ENCODE measurements at regions not wholly inside any gene's neighbourhood (a gene's known extent, or its start where the extent isn't known, plus 50 kb on each side); places are given as distances from the start of the nearest gene placed in this dataset.
"Not testable (repeated sequence)": the region's sequence is repeated elsewhere in the genome, so short reads cannot be mapped to it uniquely, and the experiment has no call there.

DNA sequence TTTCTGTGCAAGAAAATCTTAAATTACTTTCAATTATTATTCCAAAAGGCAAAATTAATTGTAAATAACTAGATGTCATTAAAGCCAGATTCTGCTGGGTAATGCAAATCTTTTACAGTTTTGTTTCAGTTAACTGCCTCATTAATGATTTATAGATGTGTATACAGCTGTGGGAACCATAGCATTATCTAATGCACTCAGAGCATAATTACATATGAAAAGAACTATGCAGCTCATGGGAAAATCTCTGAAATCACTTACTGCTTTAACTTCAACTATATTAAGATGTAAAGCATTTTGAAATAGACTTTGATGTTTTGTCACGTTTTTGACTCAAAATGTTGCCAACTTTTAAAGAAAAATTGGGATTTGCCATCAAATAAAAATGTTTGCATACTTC, 630.3 kb upstream of the KLHL4 start:
- no peak for DNase-seq

DNA sequence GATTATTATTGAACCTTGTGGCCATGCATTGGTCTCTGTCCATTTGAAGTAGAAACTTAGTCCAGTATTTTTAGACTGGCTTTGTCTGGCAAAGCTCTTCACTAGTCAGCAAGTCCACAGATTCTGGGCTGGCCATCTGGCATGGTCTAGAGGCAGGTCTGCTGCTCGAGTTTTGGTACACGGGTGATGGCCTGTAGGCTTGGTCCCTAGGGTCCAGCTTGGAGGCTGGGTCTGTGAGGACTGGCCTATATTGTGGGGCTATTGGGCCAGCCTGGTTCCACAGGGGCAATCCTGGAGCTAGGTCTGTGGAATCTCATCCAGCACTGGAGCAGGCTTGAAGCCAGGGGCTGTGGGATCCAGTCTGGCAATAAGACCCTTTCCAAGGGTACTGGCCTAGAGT, 607.6 kb upstream of the KLHL4 start:
- DNase-seq = no peak

GRCh38 chrX:86910602-86911311, 606.8 kb upstream of the KLHL4 start:
- DNase-seq = no peak

GRCh38 chrX:86914569-86914968, 603.0 kb upstream of the KLHL4 start:
- DNase-seq = no peak

GRCh38 chrX:86917959-86918358, 599.6 kb upstream of the KLHL4 start:
- no peak for DNase-seq

DNA sequence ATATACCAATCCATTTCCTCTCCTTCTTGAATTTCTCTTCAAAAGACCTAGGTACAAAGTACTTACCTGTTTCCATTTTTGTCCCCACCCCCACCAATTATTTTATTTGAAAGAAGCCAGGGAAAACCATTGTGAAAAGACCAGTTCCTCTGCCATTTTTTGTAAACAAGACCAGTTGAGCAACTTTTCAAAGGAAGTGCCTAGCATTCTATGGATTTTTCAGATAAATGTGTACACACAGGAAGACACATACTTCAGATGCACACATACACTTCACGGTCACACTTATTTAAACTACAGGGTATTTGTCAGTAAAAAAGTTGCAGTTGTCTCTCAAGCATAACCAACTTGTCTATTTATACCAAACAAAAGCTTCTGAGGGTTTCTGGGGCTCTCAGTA, 587.2 kb upstream of the KLHL4 start:
- DNase-seq = no peak

- DNase-seq = no peak
These were observed 581.6 kb upstream of the KLHL4 start for GRCh38 chrX:86935988-86936387.

GRCh38 chrX:86946569-86946968, 571.0 kb upstream of the KLHL4 start:
- peak; percentile 35 for DNase-seq

DNA sequence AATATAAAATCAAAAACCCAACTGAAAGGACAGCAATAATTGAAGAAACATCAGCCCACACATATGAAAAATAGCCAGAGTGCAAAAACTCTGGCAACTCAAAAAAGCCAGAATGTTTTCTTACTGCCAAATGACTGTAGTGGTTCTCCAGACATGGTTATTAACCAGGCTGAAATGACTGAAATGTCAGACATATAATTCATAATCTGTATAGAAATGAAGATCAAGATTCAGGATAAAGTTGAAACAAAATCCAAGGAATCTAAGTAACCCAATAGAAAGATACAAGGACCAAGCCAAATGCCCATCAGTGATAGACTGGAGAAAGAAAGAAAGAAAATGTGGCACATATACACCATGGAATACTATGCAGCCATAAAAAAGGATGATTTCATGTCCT, 553.3 kb upstream of the KLHL4 start:
- DNase-seq = no peak

DNA sequence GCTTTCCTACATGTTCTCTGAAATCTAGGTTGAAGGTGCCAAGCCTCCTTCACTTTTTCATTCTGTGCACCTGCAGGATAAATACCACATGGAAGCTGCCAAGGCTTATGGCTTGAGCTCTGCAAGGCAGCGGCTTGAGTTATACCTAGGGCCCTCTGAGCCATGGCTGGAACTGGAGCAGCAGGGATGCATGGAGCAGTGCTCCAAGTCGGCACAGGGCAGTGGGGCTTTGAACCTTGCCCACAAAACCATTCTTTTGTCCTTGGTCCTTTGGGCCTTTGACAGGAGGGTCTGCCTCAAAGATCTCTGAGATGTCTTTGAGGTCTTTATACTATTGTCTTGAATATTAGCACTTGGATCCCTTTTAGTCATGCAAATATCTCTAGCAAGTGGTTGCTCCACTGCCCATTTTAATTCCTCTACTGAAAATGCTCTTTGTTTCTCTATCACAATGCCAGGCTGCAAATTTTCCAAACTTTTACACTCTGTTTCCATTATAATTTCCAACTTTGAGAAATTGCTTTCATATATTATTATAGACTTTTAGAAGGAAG, 536.2 kb upstream of the KLHL4 start:
- DNase-seq = no peak

DNA sequence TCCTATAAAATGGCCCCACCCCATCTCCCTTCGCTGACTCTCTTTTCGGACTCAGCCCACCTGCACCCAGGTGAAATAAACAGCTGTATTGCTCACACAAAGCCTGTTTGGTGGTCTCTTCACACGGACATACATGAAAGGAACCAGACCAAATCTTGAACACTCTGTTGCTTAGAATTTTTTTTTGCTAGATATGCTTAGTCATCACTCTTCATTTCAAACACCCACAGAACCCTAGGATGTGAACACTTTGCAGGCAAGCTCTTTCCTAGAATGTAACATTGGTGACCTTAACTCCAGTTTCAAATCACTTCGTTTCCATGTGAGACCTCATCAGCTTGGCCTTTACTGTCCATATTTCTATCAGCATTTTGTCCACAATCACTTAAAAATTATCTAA, 530.3 kb upstream of the KLHL4 start:
- not testable (repeated sequence) for DNase-seq

DNA sequence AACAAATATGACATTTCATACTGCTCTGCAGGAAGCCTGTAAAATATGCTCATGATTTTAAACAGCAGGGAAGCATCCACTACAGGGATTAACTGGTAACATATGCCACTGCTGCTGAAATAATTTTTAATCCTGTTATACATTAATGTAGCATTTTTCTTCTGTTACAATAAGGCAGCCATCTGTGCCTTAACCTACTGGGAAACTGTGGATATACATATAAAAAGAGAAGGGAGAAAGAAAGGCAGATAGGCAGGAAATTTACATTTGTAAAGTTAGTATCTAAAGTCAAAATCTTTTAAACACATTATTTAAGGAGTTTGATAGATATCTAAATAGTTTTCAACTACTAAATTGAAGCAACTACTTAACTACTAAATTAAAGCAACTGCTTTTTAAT, 514.6 kb upstream of the KLHL4 start:
- no peak for DNase-seq

DNA sequence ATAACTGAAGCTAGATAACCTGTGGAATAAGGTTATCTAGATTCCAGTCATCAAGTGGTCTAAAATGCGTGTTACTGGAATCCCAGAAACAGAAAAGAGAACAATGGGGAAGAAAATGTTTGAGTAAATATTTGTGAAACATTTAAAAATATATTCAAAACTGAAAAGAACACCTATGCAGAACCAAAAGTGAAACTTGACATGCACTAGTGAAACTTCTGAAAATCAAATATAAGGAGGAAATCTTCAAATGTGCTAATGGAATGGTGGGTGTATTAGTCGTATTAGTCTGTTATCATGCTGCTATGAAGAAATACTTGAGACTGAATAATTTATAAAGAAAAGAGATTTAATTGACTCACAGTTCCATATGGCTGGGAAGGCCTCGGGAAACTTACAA, 512.4 kb upstream of the KLHL4 start:
- DNase-seq = no peak

GRCh38 chrX:87005885-87006284, 511.7 kb upstream of the KLHL4 start:
- DNase-seq = no peak

DNA sequence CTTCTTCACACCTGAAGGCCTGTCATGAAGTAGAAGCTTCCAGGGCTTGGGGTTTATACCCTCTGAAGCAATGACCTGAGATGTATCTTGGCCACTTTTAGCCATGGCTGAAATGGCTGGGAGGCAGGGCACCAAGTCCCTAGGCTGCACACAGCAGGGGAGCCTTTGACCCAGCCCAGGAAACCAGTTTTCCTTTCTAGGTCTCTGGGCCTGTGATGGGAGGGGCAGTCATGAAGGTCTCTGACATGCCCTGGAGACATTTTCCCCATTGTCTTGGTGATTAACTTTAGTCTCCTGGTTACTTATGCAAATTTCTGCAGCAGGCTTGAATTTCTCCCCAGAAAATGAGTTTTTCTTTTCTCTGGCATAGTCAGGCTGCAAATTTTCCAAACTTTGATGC, 511.0 kb upstream of the KLHL4 start:
- no peak for DNase-seq

- DNase-seq = no peak
These were observed 500.4 kb upstream of the KLHL4 start for GRCh38 chrX:87017210-87017609.

DNA sequence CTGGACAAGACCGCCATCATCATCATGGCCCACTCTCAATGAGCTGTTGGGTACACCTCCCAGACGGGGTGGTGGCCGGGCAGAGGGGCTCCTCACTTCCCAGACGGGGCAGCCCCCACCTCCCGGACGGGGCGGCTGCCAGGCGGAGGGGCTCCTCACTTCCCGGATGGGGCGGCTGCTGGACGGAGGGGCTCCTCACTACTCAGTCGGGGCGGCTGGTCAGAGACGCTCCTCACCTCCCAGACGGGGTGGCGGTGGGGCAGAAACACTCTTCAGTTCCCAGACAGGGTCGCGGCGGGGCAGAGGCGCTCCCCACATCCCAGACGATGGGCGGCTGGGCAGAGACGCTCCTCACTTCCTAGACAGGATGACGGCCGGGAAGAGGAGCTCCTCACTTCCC, 484.5 kb upstream of the KLHL4 start:
- not testable (repeated sequence) for DNase-seq

DNA sequence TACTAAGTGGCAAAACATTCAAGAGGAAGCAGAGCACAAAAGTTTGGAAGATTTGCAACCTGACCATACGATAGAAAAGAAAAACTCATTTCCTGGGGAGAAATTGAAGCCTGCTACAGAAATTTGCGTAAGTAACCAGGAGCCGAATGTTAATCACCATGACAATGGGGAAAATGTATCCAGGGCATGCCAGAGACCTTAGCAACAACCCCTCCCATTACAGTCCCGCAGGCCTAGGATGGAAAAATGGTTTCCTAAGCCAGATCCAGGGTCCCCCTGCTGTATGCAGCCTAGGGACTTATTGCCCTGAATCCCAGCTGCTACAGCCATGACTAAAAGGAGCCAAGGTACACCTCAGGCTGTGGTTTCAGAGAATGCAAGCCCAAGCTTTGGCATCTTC, 472.2 kb upstream of the KLHL4 start:
- DNase-seq = no peak

GRCh38 chrX:87049567-87049966, 468.0 kb upstream of the KLHL4 start:
- DNase-seq = no peak

DNA sequence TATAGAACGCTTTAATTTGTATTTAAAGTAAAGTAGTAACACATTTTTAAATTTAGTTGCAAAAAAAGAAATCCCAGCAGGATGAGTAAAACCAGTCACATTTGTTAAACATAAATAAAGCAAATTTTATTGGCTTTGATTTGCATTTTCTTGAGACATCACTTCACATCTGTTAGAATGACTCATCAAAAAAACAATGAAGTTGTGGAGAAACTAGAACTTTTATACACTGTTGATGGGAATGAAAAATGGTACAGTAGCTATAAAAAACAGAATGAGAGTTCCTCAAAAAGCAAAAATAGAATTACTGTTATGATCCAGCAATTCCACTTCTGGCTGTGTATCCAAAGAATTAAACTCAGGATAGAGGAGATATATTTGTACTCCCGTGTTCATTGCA, 454.0 kb upstream of the KLHL4 start:
- DNase-seq = no peak

DNA sequence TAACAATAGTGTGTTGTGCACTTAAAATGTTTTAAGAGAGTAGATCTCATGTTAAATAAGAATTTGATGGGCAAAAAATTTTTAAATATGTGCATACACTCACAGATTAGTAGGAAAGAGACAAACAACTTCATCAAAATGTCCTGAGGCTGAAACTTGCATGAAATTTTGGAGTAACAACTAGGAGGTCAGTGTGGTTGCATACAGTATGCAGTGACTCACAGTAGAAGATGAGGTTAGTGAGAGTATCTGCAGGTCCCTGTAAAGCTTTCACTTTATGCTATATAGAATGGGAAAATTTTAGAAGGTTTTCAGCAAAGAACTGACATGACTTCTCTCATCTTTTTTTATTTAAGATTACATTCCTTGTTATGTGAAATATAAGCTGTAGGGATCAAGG, 453.1 kb upstream of the KLHL4 start:
- DNase-seq = no peak

DNA sequence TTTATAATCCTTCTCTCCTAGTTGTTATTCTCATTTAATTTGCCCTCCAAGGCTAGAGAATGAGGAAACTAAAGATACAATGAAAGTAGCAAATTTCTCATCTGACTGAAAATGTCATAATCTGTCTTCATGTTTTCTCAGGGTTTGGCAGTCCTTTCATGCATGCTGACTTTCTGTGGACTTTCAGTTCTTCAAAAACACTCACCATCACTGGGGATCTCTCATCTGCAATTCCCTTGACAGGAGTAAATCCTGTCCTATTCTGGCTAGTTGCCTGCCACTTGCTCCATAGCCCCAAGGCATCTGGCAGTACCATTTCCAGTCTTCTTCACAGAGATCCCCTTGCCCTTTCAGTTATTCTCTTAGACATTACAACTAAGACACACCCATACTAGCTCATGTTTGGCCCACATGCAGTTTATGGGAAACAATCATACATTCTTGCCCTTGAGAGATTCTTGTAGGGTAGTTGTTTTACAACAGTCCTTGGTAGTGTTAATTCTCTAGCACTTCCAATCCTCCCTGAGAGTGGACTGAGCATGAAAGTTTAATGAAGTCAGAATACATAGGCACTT, 449.7 kb upstream of the KLHL4 start:
- no peak for DNase-seq

DNA sequence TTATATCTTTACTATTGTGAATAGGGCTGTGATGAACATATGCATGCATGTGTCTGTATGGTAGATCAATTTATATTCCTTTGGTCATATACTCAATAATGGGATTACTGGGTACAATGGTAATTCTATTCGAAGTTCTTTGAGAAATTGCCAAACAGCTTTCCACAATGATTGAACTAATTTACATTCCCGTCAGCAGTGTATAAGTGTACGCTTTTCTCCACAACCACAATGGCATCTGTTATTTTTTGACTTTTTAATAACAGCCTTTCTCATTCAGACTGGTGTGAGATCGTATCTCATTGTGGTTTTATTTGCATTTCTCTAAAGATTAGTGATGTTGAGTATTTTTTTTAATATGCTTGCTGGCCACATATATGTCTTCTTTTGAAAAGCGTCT, 439.4 kb upstream of the KLHL4 start:
- no peak for DNase-seq

DNA sequence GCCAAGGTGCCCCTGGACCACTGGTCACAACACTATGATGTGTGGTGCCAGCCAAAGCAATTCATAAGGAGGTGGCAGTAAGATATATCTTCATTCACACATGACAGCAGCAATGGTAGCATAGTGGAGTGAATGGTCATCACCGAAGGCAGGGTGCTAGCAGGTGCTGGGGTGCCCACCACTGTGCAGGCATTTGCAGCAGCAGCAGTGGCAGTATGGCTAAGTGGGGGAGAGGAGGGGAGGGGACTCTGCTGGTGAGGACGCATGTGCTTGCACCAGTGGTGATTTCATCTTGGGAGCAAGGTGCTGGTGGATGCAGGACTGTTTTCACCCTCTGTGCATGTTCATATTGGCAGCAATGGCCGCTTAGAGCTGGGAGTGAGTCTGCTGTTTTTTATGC, 419.1 kb upstream of the KLHL4 start:
- no peak for DNase-seq

DNA sequence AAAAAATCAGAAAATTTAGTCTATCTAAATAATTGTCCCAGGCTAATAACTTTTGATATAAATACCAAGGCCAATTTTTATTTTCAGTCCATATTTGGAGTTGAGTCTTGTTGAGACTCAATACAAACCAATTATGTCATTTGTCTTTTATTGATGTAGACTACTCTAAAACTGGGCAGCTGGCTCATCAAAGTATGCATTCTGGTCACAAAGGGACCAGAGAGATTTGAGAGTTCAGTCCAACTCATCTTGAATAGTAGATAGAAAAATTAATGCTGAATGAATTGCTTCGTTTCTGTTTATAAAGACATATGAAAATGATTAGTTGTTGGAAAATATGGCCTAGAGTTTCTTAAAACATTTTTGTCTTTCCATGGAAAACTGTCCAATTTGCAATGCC, 412.5 kb upstream of the KLHL4 start:
- DNase-seq = no peak

Data from activated CD4-positive, alpha-beta T cell treated with anti-CD3 and anti-CD28 coated beads, Interleukin-2, Interleukin-6, amounts not matched to agents 100 ng/mL and 50 ng/mL, durations not matched to agents 16 hours and 8 hours (primary cell).